H9 (cell line): ENCODE measurements at regions not wholly inside any gene's neighbourhood (a gene's known extent, or its start where the extent isn't known, plus 50 kb on each side); places are given as distances from the start of the nearest gene placed in this dataset.

Source experiments
- DNase-seq: peaks from one replicate; pipeline ENCODE4 v3.0.0-alpha.2; 2017
- H2AFZ ChIP-seq: one replicate; pipeline ENCODE4 v1.6.1; 2013; ENCODE audit warnings: mild to moderate bottlenecking, low read length, control low read depth, moderate library complexity
- H2AK5ac ChIP-seq: 2 replicates; pipeline ENCODE4 v1.6.1; 2013; ENCODE audit warnings: low read length, control low read depth, mixed read lengths; ENCODE audit not compliant: insufficient read length
- H2BK120ac ChIP-seq: one replicate; pipeline ENCODE4 v1.6.1; 2013; ENCODE audit warnings: low read depth, mild to moderate bottlenecking, low read length, control low read depth, inconsistent platforms; ENCODE audit not compliant: poor library complexity, severe bottlenecking
- H2BK12ac ChIP-seq: 2 replicates; pipeline ENCODE4 v1.6.1; 2013; ENCODE audit warnings: low read length, control low read depth, mixed read lengths, low read depth; ENCODE audit not compliant: insufficient read length
- H2BK15ac ChIP-seq: 2 replicates; pipeline ENCODE4 v1.6.1; 2013; ENCODE audit warnings: low read depth, low read length, control low read depth
- H2BK20ac ChIP-seq: one replicate; pipeline ENCODE4 v1.6.1; 2013; ENCODE audit warnings: low read depth, mild to moderate bottlenecking, low read length, control low read depth, inconsistent platforms; ENCODE audit not compliant: poor library complexity, severe bottlenecking
- H2BK5ac ChIP-seq: 2 replicates; pipeline ENCODE4 v1.6.1; 2013; ENCODE audit warnings: low read length, control low read depth, mixed read lengths; ENCODE audit not compliant: insufficient read length
- H3K14ac ChIP-seq: 2 replicates; pipeline ENCODE4 v1.6.1; 2013; ENCODE audit warnings: low read length, control low read depth; ENCODE audit not compliant: insufficient read depth
- H3K18ac ChIP-seq: 2 replicates; pipeline ENCODE4 v1.6.1; 2013; ENCODE audit warnings: low read depth, mild to moderate bottlenecking, mixed read lengths, low read length, control low read depth; ENCODE audit not compliant: insufficient read length
- H3K23ac ChIP-seq: 2 replicates; pipeline ENCODE4 v1.6.1; 2013; ENCODE audit warnings: low read length, control low read depth, mixed read lengths, low read depth; ENCODE audit not compliant: insufficient read length
- H3K23me2 ChIP-seq: 2 replicates; pipeline ENCODE4 v1.6.1; 2013; ENCODE audit warnings: low read depth, mild to moderate bottlenecking, mixed read lengths, low read length, control low read depth; ENCODE audit not compliant: insufficient read length, poor library complexity, severe bottlenecking
- H3K27ac ChIP-seq: 2 replicates; pipeline ENCODE4 v1.5.1; 2013; ENCODE audit warnings: low read length, control low read depth, mixed read lengths, low read depth; ENCODE audit not compliant: insufficient read length
- H3K27me3 ChIP-seq: 2 replicates; pipeline ENCODE4 v1.6.1; 2013; ENCODE audit warnings: low read length, control low read depth, inconsistent platforms; ENCODE audit not compliant: insufficient read depth
- H3K4ac ChIP-seq: 2 replicates; pipeline ENCODE4 v1.6.1; 2013; ENCODE audit warnings: low read depth, mild to moderate bottlenecking, control low read depth, inconsistent platforms, low read length, moderate library complexity
- H3K4me1 ChIP-seq: 2 replicates; pipeline ENCODE4 v1.6.1; 2013; ENCODE audit warnings: low read length, control low read depth, inconsistent platforms; ENCODE audit not compliant: insufficient read depth
- H3K4me2 ChIP-seq: 2 replicates; pipeline ENCODE4 v1.6.1; 2013; ENCODE audit warnings: low read length, control low read depth, mixed read lengths; ENCODE audit not compliant: insufficient read length, insufficient read depth
- H3K56ac ChIP-seq: 2 replicates; pipeline ENCODE4 v1.6.1; 2013; ENCODE audit warnings: low read depth, mild to moderate bottlenecking, mixed read lengths, low read length, control low read depth; ENCODE audit not compliant: insufficient read length
- H3K79me1 ChIP-seq: 2 replicates; pipeline ENCODE4 v1.6.1; 2013; ENCODE audit warnings: low read depth, mild to moderate bottlenecking, moderate library complexity, low read length, control low read depth, inconsistent platforms; ENCODE audit not compliant: insufficient read depth, poor library complexity, severe bottlenecking
- H3K79me2 ChIP-seq: 2 replicates; pipeline ENCODE4 v1.6.1; 2013; ENCODE audit warnings: low read length, control low read depth, inconsistent platforms; ENCODE audit not compliant: insufficient read depth
- H3K9ac ChIP-seq: 2 replicates; pipeline ENCODE4 v1.6.1; 2013; ENCODE audit warnings: low read length, control low read depth, mixed read lengths; ENCODE audit not compliant: insufficient read length; ENCODE audit errors: extremely low read depth
- H3K9me3 ChIP-seq: one replicate; pipeline ENCODE4 v1.6.1; 2013; ENCODE audit warnings: low read depth, low read length, inconsistent platforms; ENCODE audit not compliant: control insufficient read depth
- H3T11ph ChIP-seq: one replicate; pipeline ENCODE4 v1.6.1; 2013; ENCODE audit warnings: mild to moderate bottlenecking, low read length, control low read depth, inconsistent platforms
- H4K20me1 ChIP-seq: one replicate; pipeline ENCODE4 v1.6.1; 2013; ENCODE audit not compliant: control insufficient read depth, insufficient read length, insufficient read depth
- H4K5ac ChIP-seq: 2 replicates; pipeline ENCODE4 v1.6.1; 2013; ENCODE audit warnings: low read depth, mild to moderate bottlenecking, mixed read lengths, low read length, control low read depth; ENCODE audit not compliant: insufficient read length
- H4K8ac ChIP-seq: replicated peaks from 2 replicates; pipeline ENCODE4 v1.6.1; 2013; ENCODE audit warnings: low read length, control low read depth, mixed read lengths, low read depth; ENCODE audit not compliant: insufficient read length
- H4K91ac ChIP-seq: 2 replicates; pipeline ENCODE4 v1.6.1; 2013; ENCODE audit warnings: low read depth, mild to moderate bottlenecking, moderate library complexity, mixed read lengths, low read length, control low read depth; ENCODE audit not compliant: insufficient read length
- H3K27ac Mint-ChIP-seq, 3 experiments: 2 replicates in 2 of 3; 3 replicates in 1 of 3; pipeline ENCODE4 v1.8.0; 2020 to 2021; ENCODE audit warnings: mixed read lengths in 3 of 3, mild to moderate bottlenecking in 1 of 3, moderate library complexity in 1 of 3
- H3K27me3 Mint-ChIP-seq: 2 replicates; pipeline ENCODE4 v1.8.0; 2021; ENCODE audit warnings: low read depth, mild to moderate bottlenecking, moderate library complexity, mixed read lengths
- H3K36me3 Mint-ChIP-seq, 3 experiments: 2 replicates in 2 of 3; 3 replicates in 1 of 3; pipeline ENCODE4 v1.8.0; 2020 to 2021; ENCODE audit warnings: low read depth in 3 of 3, mixed read lengths in 3 of 3; ENCODE audit not compliant: insufficient read depth in 1 of 3
- H3K4me1 Mint-ChIP-seq, 2 experiments: 2 replicates each; pipeline ENCODE4 v1.8.0; 2020; ENCODE audit warnings: mixed read lengths in 2 of 2
- H3K4me3 Mint-ChIP-seq, 2 experiments: 2 replicates in 1 of 2; 3 replicates in 1 of 2; pipeline ENCODE4 v1.8.0; 2020 to 2021; ENCODE audit warnings: mild to moderate bottlenecking in 2 of 2, mixed read lengths in 2 of 2, moderate library complexity in 1 of 2
- H3K9me3 Mint-ChIP-seq, 2 experiments: 2 replicates in 1 of 2; 3 replicates in 1 of 2; pipeline ENCODE4 v1.8.0; 2020; ENCODE audit warnings: mild to moderate bottlenecking in 2 of 2, mixed read lengths in 2 of 2, moderate library complexity in 1 of 2
- WGBS: extraction: QIAGEN DNeasy Blood & Tissue Kit; methylation state at CpG from one replicate; pipeline ENCODE4 v1.1.7; 2013; ENCODE audit warnings: missing lambda C conversion rate, low lambda C conversion rate, mixed read lengths; ENCODE audit not compliant: insufficient read length; ENCODE audit errors: extremely low coverage; 5-methylcytosine and 5-hydroxymethylcytosine counted together
- TF ChIP-seq, protein P1 (sequence below): fragments of 200-600 bp; sonication (generic); conservative IDR thresholded peaks from 3 replicates; pipeline ENCODE4 v1.8.0; 2021; ENCODE audit warnings: antibody characterized with exemption, mild to moderate bottlenecking

DNA sequence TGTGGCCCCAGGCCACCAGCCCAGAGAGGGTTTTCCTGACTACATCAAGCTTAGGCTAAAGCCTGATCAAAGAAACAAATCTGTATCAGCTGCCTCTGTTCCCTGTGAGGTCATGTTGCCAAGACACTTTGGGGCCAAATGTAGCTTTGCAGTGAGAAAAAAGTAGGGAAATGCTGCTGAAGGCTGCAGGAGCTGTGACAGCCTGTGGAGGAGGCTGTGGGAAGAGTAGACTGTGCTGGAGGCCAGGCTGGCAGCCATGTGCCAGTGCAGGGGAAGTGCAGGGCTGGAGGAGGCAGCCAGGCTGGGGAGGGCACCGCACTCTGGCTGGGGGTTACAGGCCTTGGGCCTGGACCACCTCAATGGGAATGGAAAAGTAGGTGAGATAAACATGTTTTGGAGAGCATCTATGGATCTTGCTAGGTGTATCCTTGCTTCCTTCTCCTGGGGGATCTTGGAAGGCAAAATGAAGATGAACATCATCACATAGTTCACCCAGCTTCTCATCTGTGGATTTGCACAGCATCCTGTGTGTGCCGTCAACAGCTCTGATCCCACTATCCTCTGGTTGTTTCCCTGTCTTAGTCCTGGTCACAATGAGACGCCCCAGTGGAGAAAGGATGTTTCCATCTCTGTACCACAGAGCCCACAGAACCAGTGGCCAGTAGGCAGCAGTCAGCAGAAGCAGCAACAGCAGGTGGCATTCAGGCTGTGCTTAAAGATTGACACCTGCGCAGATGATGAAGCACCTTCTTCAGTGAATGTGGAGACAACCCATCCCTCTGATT lies 103.8 kb upstream of the COPS8 start:
- Histone ChIP-seq H3K4ac (no peak overlapping the region), H3T11ph (no peak overlapping the region), H3K23ac (no peak overlapping the region), H3K9me3 (no peaks in the 10 kb centered on the region), H3K14ac (no peak overlapping the region; the same call in 1 of the 2 replicates), H4K8ac (no peak overlapping the region), H3K27ac (no peak overlapping the region), H4K5ac (no peak overlapping the region), H2BK120ac (no peak overlapping the region), H3K23me2 (no peaks in the 10 kb centered on the region), H3K79me2 (no peaks in the 10 kb centered on the region), H2BK12ac (no peak overlapping the region), H3K79me1 (no peaks in the 10 kb centered on the region), H2BK15ac (no peak overlapping the region; the same call in 1 of the 2 replicates), H3K4me1 (no peaks in the 10 kb centered on the region; the same call in 1 of the 2 replicates), H3K18ac (no peak overlapping the region), H4K91ac (no peak overlapping the region), H2AFZ (no peak overlapping the region), H2BK5ac (no peak overlapping the region), H3K56ac (no peak overlapping the region), H2AK5ac (no peak overlapping the region), H3K9ac (no peak overlapping the region), H4K20me1 (no peaks in the 10 kb centered on the region), H3K4me2 (no peak overlapping the region), H2BK20ac (no peak overlapping the region), H3K27me3 (no peaks in the 10 kb centered on the region)
- Mint-ChIP-seq H3K36me3 (peaks cover 0 to 13% (median 5%) of the 10 kb centered on the region in 3 experiments; a peak in 3 of 7 replicates), H3K9me3 (peaks cover 7 to 13% of the 10 kb centered on the region in 2 experiments; a peak in 4 of 5 replicates), H3K4me3 (no peak overlapping the region), H3K4me1 (peaks cover 3 to 5% of the 10 kb centered on the region in 2 experiments; a peak in 2 of 4 replicates), H3K27me3 (peaks cover 12% of the 10 kb centered on the region), H3K27ac (no peak overlapping the region)
- TF ChIP-seq, protein P1, sequence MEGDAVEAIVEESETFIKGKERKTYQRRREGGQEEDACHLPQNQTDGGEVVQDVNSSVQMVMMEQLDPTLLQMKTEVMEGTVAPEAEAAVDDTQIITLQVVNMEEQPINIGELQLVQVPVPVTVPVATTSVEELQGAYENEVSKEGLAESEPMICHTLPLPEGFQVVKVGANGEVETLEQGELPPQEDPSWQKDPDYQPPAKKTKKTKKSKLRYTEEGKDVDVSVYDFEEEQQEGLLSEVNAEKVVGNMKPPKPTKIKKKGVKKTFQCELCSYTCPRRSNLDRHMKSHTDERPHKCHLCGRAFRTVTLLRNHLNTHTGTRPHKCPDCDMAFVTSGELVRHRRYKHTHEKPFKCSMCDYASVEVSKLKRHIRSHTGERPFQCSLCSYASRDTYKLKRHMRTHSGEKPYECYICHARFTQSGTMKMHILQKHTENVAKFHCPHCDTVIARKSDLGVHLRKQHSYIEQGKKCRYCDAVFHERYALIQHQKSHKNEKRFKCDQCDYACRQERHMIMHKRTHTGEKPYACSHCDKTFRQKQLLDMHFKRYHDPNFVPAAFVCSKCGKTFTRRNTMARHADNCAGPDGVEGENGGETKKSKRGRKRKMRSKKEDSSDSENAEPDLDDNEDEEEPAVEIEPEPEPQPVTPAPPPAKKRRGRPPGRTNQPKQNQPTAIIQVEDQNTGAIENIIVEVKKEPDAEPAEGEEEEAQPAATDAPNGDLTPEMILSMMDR, result no peak
- peak; percentile 4 for DNase-seq
- no CpG with 5 or more reads among the region's 4 CpGs for WGBS
